ENCODE measurements at regions not wholly inside any gene's neighbourhood (a gene's known extent, or its start where the extent isn't known, plus 50 kb on each side); places are given as distances from the start of the nearest gene placed in this dataset.

DNA sequence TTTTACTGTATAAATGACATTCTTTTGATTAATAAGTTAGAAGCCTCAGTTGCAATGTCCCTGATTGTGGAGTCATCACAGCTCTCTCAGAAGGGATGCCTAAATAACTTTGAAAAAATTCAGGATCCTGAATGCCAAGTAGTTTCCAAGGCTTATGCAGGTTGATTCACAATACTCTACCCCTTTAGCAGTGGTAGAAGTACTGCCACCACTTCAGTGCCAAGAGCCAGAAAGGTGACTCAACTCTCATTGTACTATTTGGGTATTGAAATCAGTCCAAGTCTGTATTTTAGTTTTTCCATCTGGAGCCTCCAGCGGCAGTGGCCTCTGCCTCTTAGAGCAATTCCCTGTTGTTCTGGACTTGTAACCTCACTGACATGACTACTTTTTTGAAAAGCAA is 320.1 kb upstream of the NDST4 start:
- TF ChIP-seq, protein P1, sequence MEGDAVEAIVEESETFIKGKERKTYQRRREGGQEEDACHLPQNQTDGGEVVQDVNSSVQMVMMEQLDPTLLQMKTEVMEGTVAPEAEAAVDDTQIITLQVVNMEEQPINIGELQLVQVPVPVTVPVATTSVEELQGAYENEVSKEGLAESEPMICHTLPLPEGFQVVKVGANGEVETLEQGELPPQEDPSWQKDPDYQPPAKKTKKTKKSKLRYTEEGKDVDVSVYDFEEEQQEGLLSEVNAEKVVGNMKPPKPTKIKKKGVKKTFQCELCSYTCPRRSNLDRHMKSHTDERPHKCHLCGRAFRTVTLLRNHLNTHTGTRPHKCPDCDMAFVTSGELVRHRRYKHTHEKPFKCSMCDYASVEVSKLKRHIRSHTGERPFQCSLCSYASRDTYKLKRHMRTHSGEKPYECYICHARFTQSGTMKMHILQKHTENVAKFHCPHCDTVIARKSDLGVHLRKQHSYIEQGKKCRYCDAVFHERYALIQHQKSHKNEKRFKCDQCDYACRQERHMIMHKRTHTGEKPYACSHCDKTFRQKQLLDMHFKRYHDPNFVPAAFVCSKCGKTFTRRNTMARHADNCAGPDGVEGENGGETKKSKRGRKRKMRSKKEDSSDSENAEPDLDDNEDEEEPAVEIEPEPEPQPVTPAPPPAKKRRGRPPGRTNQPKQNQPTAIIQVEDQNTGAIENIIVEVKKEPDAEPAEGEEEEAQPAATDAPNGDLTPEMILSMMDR (conservative IDR thresholded peaks at IDR 0.05 in 1 of 2, IDR thresholded peaks at IDR 0.05 in 1 of 2; ENCODE audit: extremely low read depth in 1 of 2, insufficient read depth in 1 of 2, low read depth in 1 of 2, low read length in 2 of 2), result no peak
- TF ChIP-seq EZH2 (IDR thresholded peaks at IDR 0.05; ENCODE audit: borderline replicate concordance, low read length), result no peak

Data from mammary epithelial cell (primary cell).